Esophagus muscularis mucosa (tissue), 4 donors: ENCODE measurements at regions not wholly inside any gene's neighbourhood (a gene's known extent, or its start where the extent isn't known, plus 50 kb on each side); places are given as distances from the start of the nearest gene placed in this dataset.

ENCODE experiments used
- DNase-seq: peaks from one replicate; pipeline ENCODE4 v3.0.0-alpha.2; 2017; ENCODE audit errors: extremely low spot score
- H3K27ac ChIP-seq, 4 donors: fragments of 200-600 bp; sonication (generic); replicated peaks in 1 of 4; 1 replicate in 3 of 4; 2 replicates in 1 of 4; pipeline ENCODE4 v1.5.1; 2016 to 2019; ENCODE audit warnings: mild to moderate bottlenecking in 1 of 4
- H3K27me3 ChIP-seq, 4 donors: fragments of 200-600 bp; sonication (generic); one replicate each; pipeline versions ENCODE4 v1.5.1 to v1.6.0; 2016 to 2019
- H3K36me3 ChIP-seq, 4 donors: fragments of 200-600 bp; sonication (generic); one replicate each; pipeline ENCODE4 v1.5.1; 2016 to 2019
- H3K4me1 ChIP-seq, 4 donors: fragments of 200-600 bp; sonication (generic); one replicate each; pipeline ENCODE4 v1.5.1; 2016 to 2019
- H3K4me3 ChIP-seq, 4 donors: fragments of 200-600 bp; sonication (generic); 1 replicate in 2 of 4; 2 replicates in 2 of 4; pipeline ENCODE4 v1.5.1; 2016 to 2019; ENCODE audit warnings: mild to moderate bottlenecking in 4 of 4, moderate library complexity in 1 of 4
- H3K9me3 ChIP-seq, 4 donors: fragments of 200-600 bp; sonication (generic); 1 replicate in 3 of 4; 2 replicates in 1 of 4; pipeline ENCODE4 v1.5.1; 2016 to 2019
- CTCF ChIP-seq, 3 experiments: fragments of 200-600 bp in 2 of 3; fragments of 450-650 bp in 1 of 3; sonication (generic) in 2 of 3; IDR thresholded peaks; one replicate each; pipeline ENCODE4 v1.5.1; 2017 to 2019; ENCODE audit warnings: antibody characterized with exemption in 3 of 3, mild to moderate bottlenecking in 2 of 3, moderate library complexity in 1 of 3
- EP300 ChIP-seq: sonication (generic); formaldehyde crosslinking; IDR thresholded peaks from one replicate; pipeline ENCODE4 v1.6.1; 2017; ENCODE audit warnings: antibody characterized with exemption
- POLR2A ChIP-seq: fragments of 450-650 bp; IDR thresholded peaks from one replicate; pipeline ENCODE4 v1.6.1; 2017; ENCODE audit warnings: antibody characterized with exemption, moderate library complexity, mild to moderate bottlenecking, low read depth
- POLR2AphosphoS5 ChIP-seq, 2 donors: sonication (generic); formaldehyde crosslinking; IDR thresholded peaks; one replicate each; pipeline ENCODE4 v1.6.1; 2017; ENCODE audit warnings: antibody characterized with exemption in 2 of 2
- WGBS: methylation state at CpG from one replicate; pipeline ENCODE4 v1.1.5; 2018; 5-methylcytosine and 5-hydroxymethylcytosine counted together
- intact Hi-C: fragments of 100-400 bp; cut with DNase I; formaldehyde crosslinking; loops from one replicate; pipeline ENCODE4 v1.15.1; 2023

- 89% methylated on average over 3 of the region's 3 CpGs for WGBS
- Histone ChIP-seq H3K27ac (no peak overlapping the region), H3K4me1 (no peaks in the 10 kb centered on the region), H3K4me3 (no peak overlapping the region), H3K27me3 (no peaks in the 10 kb centered on the region), H3K9me3 (no peaks in the 10 kb centered on the region), H3K36me3 (no peaks in the 10 kb centered on the region)
- TF ChIP-seq POLR2AphosphoS5 (IDR thresholded peaks at IDR 0.05) = no peak
- no peak for TF ChIP-seq EP300
- TF ChIP-seq CTCF (IDR thresholded peaks at IDR 0.05) = no peak
- intact Hi-C loops = no loop called here
- DNase-seq = no peak
Measured at GRCh38 chr5:164306662-164307061, 801.2 kb downstream of the MAT2B start.

GRCh38 chr5:164312801-164313200, 807.4 kb downstream of the MAT2B start:
- Histone ChIP-seq H3K9me3 (no peaks in the 10 kb centered on the region), H3K27ac (no peak overlapping the region), H3K4me3 (no peak overlapping the region), H3K36me3 (no peaks in the 10 kb centered on the region), H3K27me3 (no peaks in the 10 kb centered on the region), H3K4me1 (no peaks in the 10 kb centered on the region)
- intact Hi-C loops = no loop called here
- no peak for DNase-seq
- WGBS = 87% methylated on average over 5 of the region's 5 CpGs
- TF ChIP-seq EP300 (no peak), CTCF (IDR thresholded peaks at IDR 0.05) (no peak), POLR2AphosphoS5 (IDR thresholded peaks at IDR 0.05) (no peak), POLR2A (no peak)

GRCh38 chr5:164317676-164318075, 812.3 kb downstream of the MAT2B start:
- intact Hi-C loops = no loop called here
- H3K27ac ChIP-seq = no peak overlapping the region
- no peaks in the 10 kb centered on the region for H3K9me3 ChIP-seq
- no peaks in the 10 kb centered on the region for H3K36me3 ChIP-seq
- no peak for DNase-seq
- TF ChIP-seq POLR2A (no peak), POLR2AphosphoS5 (IDR thresholded peaks at IDR 0.05) (no peak), CTCF (IDR thresholded peaks at IDR 0.05) (no peak), EP300 (no peak)
- H3K27me3 ChIP-seq = no peaks in the 10 kb centered on the region
- H3K4me1 ChIP-seq = no peaks in the 10 kb centered on the region
- no peak overlapping the region for H3K4me3 ChIP-seq
- 95% methylated on average over 1 of the region's 1 CpG for WGBS

GRCh38 chr5:164319161-164319560, 813.7 kb downstream of the MAT2B start:
- WGBS = 69% methylated on average over 3 of the region's 3 CpGs
- no peak for DNase-seq
- no peak overlapping the region for H3K4me3 ChIP-seq

More at GRCh38 chr5:164319161-164319560, 813.7 kb downstream of the MAT2B start:
- Histone ChIP-seq H3K9me3 (no peaks in the 10 kb centered on the region), H3K4me1 (no peaks in the 10 kb centered on the region), H3K27me3 (no peaks in the 10 kb centered on the region), H3K27ac (no peak overlapping the region), H3K36me3 (no peaks in the 10 kb centered on the region)
- intact Hi-C loops = no loop called here
- no peak for TF ChIP-seq POLR2A
- TF ChIP-seq POLR2AphosphoS5 (IDR thresholded peaks at IDR 0.05) = no peak
- no peak for TF ChIP-seq CTCF (IDR thresholded peaks at IDR 0.05)
- TF ChIP-seq EP300 = no peak
